GM19023 (cell line): ENCODE measurements at regions not wholly inside any gene's neighbourhood (a gene's known extent, or its start where the extent isn't known, plus 50 kb on each side); places are given as distances from the start of the nearest gene placed in this dataset.
A peak's percentile ranks its signal among the peaks of the same experiment; 100 is the strongest.

Source experiments
- ATAC-seq: cut with Tn5 transposase; IDR thresholded peaks from one replicate; pipeline ENCODE4 v1.9.1; 2021; ENCODE audit warnings: mild to moderate bottlenecking, moderate library complexity; ENCODE audit not compliant: unreplicated experiment

DNA sequence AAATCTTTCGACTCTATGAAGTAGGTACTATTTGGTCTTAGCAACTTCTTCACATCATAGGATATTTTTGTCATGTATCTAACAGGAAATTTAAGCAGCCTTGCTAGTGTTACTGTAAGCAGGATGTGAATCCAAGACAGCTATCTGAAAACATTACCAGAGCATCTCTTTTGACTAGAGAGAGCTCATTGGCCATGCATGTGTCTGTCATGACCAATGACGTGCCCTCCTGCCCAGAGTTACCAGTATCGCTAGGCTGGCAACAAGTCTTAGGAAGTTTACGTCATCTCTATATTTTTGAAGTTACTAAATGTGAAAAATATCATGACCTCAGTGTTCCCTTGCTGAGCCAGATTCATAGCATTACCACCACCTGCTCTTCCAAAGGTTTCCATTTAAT, 130.9 kb upstream of the TP63 start:
- no peak for ATAC-seq

DNA sequence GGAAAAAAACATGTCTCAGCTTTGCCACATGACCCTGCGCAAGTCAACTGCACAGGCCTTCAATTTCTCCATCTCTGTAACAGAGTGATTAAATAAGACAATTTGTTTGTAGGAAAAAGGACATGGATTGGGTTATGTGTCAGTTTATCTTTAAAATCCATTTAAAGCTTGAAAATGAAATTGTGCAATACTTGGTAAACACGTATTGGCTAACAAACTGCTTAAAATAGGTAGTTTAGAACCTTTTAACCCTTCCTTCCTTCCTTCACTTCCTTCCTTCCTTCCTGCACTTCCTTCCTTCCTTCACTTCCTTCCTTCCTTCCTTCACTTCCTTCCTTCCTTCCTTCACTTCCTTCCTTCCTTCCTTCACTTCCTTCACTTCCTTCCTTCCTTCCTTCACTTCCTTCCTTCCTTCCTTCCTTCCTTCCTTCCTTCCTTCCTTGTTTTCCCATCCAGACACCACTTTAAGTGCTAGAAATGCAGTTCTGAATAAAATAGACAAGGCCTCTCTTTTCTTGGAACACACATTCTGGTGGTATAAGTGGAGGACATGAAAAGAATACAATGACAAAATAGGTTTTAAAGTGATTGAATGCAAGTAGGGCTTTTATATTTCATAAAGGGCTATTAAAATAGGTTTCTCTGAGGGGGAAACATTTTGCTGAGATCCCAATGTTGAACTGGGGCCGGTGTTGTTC, 130.2 kb upstream of the TP63 start:
- ATAC-seq, result no peak

DNA sequence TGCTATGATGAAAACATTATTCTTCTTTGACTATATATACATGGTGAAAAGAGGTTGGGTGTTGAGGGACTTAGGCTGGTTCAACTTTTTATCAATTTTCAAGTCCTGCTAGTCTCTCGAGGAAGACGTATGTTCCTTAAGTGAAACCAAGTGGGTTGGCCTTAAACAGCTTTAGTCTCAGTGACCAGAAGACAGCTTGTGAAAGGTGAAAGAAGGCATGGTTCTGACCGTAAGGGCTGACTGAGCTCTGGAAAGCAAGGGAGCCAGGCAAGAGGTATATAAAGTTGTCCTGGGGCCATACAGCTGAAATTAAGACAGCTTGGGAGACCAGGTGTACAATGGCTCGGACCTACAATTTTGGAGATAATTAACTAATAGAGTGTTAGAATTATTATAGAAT, 128.9 kb upstream of the TP63 start:
- ATAC-seq, result no peak

DNA sequence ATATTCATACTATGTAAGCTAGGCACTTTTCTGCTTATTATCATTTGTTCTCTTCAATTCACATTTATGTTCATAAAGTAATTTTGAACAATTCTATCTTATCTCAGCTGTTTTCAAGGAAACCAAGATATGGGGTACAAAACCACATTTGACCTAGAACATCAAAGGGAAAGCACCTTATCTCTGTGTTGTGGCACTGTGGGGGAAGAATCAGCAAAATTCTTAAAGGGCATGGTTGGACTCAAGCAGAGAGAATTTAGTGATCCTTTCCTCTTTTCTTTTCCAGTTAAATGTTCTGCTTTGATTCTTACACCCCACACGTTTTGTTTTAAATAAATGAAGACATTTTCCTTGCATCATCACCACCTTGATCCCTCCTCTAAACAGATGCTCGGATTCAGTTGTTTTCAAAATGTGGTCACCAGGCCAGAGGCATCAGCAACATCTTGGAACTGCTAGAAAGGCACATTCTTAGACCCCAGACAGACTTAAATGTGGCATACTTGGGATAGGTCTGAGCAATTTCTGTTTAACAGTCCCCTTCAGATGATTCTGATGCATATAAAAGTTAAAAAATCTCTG, 128.4 kb upstream of the TP63 start:
- ATAC-seq, result no peak

DNA sequence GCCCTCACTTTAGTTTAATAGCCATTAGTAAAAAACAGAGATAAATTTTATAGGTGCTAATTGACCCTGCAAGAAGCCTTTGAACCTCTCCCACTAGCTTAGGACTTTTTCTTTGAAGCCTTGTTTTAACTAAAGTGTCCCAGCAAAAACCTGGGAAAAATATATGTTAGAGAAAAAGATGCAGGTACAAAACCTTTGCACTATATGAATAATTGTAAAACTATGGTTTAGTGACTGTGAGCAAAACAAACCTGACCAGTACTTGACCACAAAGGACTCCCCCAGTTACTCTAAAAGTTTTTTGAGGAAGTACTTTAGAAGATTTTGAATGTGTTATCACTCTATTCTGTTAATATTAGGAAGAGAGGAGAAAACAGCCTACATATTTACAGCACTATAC, 123.3 kb upstream of the TP63 start:
- ATAC-seq, result peak; percentile 59

DNA sequence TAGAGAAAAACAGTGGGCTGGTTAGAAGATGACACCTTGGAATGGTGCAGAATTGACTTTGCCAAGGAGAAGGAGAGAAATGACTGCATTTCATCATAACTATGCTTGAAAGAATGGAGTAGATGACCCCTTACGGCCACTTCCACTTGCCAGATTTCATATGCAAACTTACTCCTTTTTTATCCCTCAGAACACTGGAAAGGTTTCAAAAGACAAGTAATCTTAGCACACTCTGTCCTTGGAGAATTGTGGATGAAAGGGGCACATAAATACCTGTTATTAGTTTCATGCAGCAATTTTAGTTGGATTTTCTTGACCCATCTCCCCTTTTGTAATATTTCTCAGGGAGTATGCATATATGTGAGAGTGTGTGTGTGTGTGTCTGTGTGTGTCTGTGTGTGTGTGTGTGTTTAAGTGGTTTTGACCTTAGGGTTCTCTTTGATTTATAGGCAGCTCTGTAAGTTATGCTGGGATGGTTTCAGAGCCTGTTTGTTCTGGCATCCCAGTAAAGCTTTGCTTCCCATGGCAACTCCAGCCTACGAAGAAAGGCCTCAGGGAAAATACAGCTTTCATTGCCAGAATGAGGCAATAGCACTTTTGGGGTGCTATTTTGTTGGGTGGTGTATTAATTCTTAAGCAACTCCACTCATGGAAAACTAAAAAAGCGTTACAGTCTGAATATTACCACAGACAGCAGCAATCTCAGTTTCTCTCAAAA, 122.2 kb upstream of the TP63 start:
- ATAC-seq, result no peak

DNA sequence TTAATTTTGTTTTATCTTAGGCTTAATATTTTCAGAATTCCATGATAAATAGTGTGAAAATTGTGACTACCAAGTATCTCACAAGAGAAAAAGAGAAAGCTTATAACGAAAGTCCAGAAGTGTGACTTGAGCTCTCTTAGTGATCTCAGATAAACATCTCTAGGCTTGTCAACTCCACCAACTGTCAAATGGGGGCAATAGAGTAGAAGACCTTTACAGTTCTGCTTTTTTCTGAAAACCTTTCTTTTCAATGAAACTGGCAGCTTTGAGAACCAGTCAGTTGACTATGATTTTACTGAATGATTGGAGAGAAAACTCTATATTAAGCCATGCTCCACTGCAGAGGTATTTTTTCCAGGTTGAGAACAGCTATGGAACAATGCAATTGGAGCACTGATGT, 119.2 kb upstream of the TP63 start:
- ATAC-seq, result no peak

DNA sequence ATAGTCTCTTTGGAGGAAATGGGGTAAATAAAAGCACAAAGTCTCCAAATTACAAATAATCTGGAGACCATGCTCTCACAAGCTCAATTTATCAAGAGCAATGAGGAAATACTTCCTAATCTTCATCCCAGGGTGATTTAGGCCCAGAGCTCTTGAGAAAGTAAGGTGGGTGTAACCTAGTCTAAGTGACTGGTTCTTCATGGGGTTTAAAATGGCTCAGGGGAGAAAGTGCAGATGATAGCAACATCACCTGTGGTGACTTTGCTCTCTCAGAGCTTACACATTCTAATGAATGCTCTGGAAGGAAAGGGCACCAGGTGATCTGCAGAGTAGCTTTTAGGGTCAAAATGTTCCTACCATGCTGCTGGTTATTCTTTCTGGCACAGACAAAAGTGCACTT, 118.4 kb upstream of the TP63 start:
- no peak for ATAC-seq

DNA sequence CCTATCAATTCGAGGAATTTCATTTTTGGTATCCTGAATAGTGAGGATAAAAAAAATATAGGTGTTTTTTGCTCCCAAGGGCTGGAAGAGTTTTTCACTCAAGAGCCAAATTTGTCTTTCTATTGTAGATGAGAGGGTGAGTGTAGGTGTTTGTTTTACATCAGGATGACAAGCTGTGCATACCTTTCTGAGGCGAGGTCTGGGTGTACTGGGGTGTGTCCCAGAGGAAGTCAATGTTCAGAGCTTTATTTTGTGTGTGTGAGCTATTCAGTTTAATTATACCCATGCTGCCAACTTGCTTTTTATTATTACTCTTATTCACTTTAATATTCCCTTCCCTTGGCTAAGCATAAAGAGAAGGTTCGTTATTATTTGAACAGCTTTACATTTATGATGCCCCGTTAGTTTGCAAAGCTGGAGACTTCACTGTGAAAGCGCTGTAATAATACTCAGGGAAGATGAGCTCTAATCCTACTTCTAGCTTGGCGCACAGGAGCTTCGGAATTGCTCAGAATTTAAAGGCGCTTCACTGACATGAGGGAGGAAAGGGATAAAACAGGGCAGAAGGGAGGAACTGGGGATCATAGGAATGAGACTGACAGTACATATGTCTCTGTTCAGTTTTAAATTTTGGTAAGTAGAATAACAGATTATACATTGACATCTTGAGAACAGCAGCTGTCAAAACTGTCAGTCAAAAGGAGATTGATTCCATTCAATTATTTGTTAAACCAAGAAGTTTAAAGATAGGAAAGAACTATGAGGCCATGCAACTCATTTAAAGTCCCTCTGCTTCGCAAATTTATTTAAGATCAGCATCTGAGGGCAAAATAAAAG, 117.7 kb upstream of the TP63 start:
- no peak for ATAC-seq

DNA sequence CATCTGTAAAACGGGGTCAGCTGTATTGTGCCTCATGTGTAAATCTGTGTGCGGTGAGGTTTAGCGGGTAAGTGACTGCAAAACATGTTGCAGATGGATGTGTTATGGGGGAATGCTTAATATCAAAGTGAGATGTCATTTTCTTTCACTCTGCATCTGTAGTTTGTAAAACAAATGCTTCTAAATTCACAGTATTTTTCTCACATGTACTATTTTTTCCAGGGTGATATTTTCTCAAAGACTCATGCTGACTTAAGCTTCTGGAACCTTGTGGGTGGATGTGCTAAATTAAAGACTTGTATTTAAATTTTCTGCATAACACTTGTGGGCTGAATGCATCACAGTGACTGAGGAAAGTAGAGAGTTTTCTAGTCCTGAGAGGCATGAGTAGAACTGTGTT, 115.2 kb upstream of the TP63 start:
- no peak for ATAC-seq

DNA sequence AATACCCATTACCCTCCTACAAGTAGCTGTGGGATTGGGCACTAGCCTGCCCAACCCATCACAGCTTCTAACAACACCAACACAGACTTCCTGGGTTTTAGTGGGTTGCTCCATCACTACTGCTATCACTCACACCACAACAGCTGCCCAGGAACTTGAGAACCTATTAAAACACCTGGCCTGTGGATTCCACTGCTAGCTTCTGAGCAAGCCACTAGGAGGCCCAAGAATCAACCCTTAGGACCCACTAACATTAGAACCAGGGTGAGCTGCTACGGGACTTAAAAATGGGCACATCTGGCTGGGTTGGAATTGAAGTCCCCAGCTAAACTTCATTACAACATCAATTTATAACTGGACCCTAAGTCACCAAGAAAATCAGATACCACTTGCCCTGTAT, 113.2 kb upstream of the TP63 start:
- no peak for ATAC-seq

DNA sequence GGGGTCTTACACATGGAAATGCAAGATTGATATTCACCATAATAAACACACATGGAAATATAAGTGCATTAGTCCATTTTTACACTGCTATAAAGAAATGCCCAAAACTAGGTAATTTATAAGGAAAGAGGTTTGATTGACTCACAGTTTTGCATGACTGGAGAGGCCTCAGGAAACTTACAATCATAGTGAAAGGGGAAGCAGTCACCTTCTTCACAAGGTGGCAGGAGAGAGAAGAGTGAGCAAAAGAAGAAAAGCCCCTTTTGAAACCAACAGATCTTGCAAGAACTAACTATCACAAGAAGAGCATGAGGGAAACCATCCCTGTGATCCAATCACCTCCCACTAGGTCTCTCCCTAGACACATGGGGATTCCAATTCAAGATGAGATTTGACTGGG, 111.7 kb upstream of the TP63 start:
- ATAC-seq, result no peak

DNA sequence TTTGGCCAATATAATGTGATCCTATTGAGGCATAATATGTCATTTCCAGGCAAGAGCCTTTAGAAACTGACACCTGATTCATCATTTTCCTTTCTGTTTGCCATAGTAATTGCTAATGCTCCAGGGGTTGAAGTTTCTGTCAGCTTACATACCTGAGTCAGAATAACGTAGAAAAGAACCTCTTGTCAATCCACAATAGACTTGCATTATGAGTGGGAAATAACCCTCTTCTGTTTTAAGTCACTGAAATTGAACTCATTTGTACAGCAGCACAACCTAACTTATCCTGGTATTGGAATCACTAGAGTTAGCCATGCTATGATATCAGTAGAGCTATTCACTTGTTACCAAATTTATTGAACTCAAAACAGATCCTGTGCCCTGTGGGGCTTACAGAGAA, 101.7 kb upstream of the TP63 start:
- peak; percentile 75 for ATAC-seq

DNA sequence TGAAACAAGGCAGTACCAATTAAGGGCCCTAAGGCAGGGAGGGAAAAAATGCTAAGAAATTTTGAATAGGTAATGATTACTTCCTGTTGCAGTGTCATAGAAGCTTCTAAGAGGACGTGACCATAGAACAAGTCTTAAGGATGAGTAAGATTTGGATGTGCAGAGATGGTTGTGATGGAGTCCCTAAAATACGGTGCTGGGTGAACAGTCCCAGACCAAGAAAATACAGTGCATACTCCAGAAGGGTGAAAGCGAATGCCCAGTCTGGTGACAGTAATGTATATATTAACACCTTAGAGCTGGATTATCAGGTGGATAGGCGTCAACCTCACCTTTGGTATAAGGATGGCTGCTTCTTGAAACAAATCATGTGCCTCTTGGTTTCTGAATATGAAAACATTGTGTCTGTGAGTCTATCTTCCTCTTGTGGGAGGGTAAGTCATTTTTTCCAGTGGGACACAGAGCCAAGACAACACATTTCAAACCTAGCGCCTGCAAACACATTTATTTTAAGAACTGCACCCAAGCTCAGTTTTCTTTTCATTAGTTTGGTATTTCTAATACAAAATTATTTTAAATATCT, 101.2 kb upstream of the TP63 start:
- peak; percentile 46 for ATAC-seq

DNA sequence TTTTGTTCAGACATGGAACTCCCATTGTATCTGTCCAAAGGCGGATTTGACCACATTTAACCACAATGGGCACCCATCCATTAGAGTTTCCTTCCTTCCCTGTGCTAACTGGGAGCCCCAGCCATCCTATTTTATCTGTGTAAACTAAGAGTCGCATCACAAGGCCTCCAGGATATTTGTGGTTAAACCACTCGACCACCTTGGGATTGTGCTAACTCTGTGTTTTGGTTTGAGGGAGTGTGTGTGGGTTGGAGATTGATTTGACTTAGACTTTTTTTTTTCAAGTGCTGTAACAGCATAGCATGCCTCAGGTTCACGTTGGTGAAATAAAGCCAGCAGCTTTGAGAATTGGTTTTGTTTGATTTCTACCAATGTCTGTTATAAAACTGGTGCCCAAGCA, 100.4 kb upstream of the TP63 start:
- no peak for ATAC-seq

DNA sequence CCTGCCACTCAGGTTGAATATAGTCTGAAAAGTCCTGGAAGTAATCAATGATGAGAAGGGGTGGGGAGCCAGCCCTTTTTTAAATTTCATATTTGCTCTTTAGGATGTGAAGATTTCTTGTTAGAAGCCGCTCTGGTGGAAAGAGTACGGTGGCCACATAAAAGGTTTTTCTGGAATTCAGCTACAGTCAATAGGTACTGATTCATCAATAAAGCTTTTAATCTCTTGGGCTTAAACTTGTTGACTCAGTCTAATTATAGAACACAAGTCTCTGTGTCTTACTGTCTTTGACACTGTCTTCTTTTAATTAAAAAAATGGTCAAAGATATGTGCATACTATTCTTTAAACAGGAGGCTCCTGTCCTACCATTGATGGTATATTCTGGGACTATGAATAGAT, 99.9 kb upstream of the TP63 start:
- no peak for ATAC-seq

DNA sequence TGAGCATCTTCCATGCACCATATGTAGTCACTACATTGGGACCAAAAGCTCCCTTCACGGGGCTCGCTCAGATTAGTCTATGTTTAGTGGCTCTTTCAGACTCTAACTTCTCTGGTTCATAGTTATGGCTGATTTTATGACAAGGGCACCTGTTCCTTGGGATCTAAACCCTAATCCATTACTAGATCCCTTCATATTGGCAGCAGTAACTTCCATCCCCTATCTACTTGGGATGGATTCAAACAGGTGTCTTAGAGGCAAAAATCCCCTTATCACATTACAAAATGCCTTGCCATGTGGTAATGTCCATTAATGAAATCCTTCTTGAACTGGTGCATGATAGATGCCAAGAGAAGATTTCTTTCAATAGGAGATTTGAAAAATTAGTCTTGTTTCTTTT, 96.7 kb upstream of the TP63 start:
- ATAC-seq, result no peak

DNA sequence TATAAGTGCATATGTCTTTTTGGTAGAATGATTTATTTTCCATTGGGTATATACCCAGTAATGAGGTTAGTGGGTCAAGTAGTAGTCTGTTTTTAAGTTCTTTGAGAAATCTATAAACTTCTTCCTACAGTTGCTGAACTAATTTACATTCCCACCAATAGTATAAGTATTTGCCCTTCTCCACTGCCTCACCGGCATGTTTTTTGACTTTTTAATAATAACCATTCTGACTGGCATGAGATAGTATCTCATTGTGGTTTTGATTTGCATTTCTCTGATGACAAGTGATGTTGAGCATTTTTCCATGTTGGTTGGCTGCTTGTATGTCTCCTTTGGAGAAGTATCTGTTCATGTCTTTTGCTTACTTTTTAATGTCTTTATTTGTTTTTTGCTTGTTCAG, 94.1 kb upstream of the TP63 start:
- ATAC-seq, result no peak

DNA sequence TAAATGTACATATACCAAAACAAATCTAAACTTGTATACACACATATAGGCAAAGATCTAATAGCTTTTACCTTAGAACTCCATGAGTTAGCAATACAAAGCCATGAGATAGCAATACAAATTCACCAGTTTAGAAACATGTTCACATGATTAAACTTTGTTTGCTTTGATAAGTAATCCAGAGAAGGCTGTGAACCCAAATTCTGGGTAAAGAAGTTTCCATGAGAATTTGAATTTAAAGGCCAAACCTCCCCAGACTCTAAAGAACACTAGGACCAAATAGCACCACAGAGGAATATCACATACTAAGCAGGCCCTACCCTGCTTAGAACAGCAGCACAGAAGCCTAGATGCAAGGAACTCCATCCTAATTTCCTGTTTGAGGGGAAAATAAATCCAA, 83.7 kb upstream of the TP63 start:
- no peak for ATAC-seq

DNA sequence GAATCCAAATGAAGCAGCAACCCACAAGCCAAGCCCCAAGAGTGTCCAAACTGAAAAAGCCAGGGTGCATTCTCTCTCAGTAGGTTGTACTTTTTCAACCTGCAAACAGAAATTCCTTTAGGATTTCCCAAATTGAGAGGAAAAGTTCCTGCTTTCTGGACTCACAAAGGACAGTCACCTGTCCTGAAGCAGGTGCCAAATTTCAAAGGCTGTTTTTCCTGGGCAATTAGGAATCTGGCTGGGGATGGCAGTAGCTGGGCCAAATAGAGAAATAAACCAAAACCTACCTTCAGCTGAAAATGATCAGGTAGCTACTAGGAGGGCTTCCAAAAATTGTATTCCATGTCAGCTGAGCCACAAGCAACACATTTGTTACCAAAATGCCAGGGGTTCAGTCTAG, 83.1 kb upstream of the TP63 start:
- no peak for ATAC-seq

DNA sequence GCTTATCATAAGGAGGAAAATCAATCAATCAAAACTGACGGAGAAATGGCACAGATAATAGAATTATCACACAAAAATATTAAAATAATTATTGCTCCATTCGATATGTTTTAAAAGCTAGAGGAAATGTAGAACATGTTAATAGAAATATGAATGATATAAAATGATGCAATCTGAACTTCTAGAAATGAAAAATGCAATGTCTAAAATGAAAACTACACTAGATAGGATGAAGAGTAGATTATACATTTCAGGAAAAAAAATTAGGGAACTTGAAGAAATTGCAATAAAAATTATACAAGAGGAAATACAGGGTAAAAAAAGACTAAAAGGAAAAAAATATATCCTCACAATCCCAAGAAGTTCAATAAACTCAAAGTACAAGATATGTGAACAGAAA, 80.2 kb upstream of the TP63 start:
- ATAC-seq, result no peak
